Gastroesophageal sphincter (tissue), 4 donors: ENCODE measurements at regions not wholly inside any gene's neighbourhood (a gene's known extent, or its start where the extent isn't known, plus 50 kb on each side); places are given as distances from the start of the nearest gene placed in this dataset.

Experiments
- ATAC-seq: fragments of 150-250 bp; one replicate; pipeline ENCODE4 v1.9.1; 2016; ENCODE audit warnings: mild to moderate bottlenecking, moderate library complexity
- H3K27ac ChIP-seq, 4 donors: fragments of 200-600 bp; sonication (generic) in 3 of 4; 1 replicate in 3 of 4; 2 replicates in 1 of 4; pipeline ENCODE4 v1.5.1; 2016 to 2019
- H3K27me3 ChIP-seq: fragments of 200-600 bp; sonication (generic); one replicate; pipeline ENCODE4 v1.5.1; 2019
- H3K36me3 ChIP-seq, 2 donors: fragments of 200-600 bp; sonication (generic); one replicate each; pipeline ENCODE4 v1.5.1; 2019; ENCODE audit warnings: control low read depth in 1 of 2
- H3K4me1 ChIP-seq, 3 donors: fragments of 200-600 bp; sonication (generic); 1 replicate in 2 of 3; 2 replicates in 1 of 3; pipeline ENCODE4 v1.5.1; 2016 to 2019; ENCODE audit warnings: control low read depth in 2 of 3
- H3K4me3 ChIP-seq, 2 donors: fragments of 200-600 bp; sonication (generic); one replicate each; pipeline ENCODE4 v1.5.1; 2019; ENCODE audit warnings: mild to moderate bottlenecking in 1 of 2, moderate library complexity in 1 of 2
- H3K9me3 ChIP-seq, 3 donors: fragments of 200-600 bp; sonication (generic); one replicate each; pipeline ENCODE4 v1.5.1; 2017 to 2019; ENCODE audit warnings: control low read depth in 2 of 3
- CTCF ChIP-seq, 4 experiments: fragments of 200-600 bp in 2 of 4; fragments of 450-650 bp in 2 of 4; sonication (generic) in 1 of 4; IDR thresholded peaks; one replicate each; pipeline ENCODE4 v1.5.1; 2017 to 2019; ENCODE audit warnings: antibody characterized with exemption in 4 of 4, mild to moderate bottlenecking in 2 of 4, moderate library complexity in 2 of 4
- EP300 ChIP-seq: sonication (generic); formaldehyde crosslinking; IDR thresholded peaks from one replicate; pipeline ENCODE4 v1.6.1; 2017; ENCODE audit warnings: antibody characterized with exemption, mild to moderate bottlenecking
- POLR2A ChIP-seq, 2 donors: fragments of 450-650 bp; IDR thresholded peaks; one replicate each; pipeline ENCODE4 v1.6.1; 2017; ENCODE audit warnings: antibody characterized with exemption in 2 of 2, mild to moderate bottlenecking in 2 of 2, moderate library complexity in 1 of 2
- POLR2AphosphoS5 ChIP-seq: sonication (generic); formaldehyde crosslinking; IDR thresholded peaks from one replicate; pipeline ENCODE4 v1.6.1; 2017; ENCODE audit warnings: antibody characterized with exemption
- WGBS, 2 donors: methylation state at CpG; one replicate each; pipeline ENCODE4 v1.1.5; 2018; ENCODE audit warnings: low coverage in 1 of 2; 5-methylcytosine and 5-hydroxymethylcytosine counted together

DNA sequence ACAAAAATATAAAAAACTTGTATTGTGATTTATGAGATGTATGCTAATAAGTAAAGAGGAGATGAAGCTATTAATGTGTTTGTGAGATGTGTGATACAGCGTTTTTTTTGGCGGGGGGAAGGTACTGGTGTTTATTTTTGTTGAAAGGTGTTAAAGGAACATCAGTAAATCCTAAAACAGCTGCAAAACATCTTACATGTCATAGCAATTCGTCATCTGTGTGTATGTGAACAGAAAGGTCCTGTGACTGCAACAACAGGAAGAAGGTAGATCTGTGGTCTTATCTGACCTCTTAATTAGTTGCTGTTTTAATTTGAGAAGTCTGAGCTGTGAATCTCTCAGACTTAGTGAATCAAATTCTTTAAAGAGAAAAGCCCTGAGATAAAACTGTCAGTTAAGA, 1041.1 kb downstream of the JRKL start:
- H3K36me3 ChIP-seq, result no peaks in the 10 kb centered on the region
- no peak overlapping the region for H3K4me3 ChIP-seq
- ATAC-seq, result no peak
- H3K27ac ChIP-seq, result no peak overlapping the region
- H3K27me3 ChIP-seq, result no peaks in the 10 kb centered on the region
- no peaks in the 10 kb centered on the region for H3K4me1 ChIP-seq
- TF ChIP-seq POLR2AphosphoS5, result no peak
- TF ChIP-seq EP300, result no peak
- no peak for TF ChIP-seq CTCF (IDR thresholded peaks at IDR 0.05)
- no peak for TF ChIP-seq POLR2A (IDR thresholded peaks at IDR 0.05)
- H3K9me3 ChIP-seq, result no peaks in the 10 kb centered on the region
- 33 to 49% methylated on average over 3 of the region's 3 CpGs for WGBS, 2 donors

- no peaks in the 10 kb centered on the region for H3K27me3 ChIP-seq
- 32 to 33% methylated on average over 1 of the region's 1 CpG for WGBS, 2 donors
- H3K27ac ChIP-seq, result no peak overlapping the region
- no peaks in the 10 kb centered on the region for H3K9me3 ChIP-seq
- H3K36me3 ChIP-seq, result no peaks in the 10 kb centered on the region
- TF ChIP-seq POLR2AphosphoS5 (no peak), POLR2A (IDR thresholded peaks at IDR 0.05) (no peak), CTCF (IDR thresholded peaks at IDR 0.05) (no peak), EP300 (no peak)
- no peak overlapping the region for H3K4me3 ChIP-seq
- no peak for ATAC-seq
- H3K4me1 ChIP-seq, result no peaks in the 10 kb centered on the region
Measured at GRCh38 chr11:97432926-97433325, 1043.1 kb downstream of the JRKL start.

GRCh38 chr11:97445561-97445960, 1055.7 kb downstream of the JRKL start:
- TF ChIP-seq CTCF (IDR thresholded peaks at IDR 0.05) (no peak), POLR2AphosphoS5 (no peak), POLR2A (IDR thresholded peaks at IDR 0.05) (no peak), EP300 (no peak)
- peaks cover 0 to 3% (median 0%) of the 10 kb centered on the region in 3 donors for H3K9me3 ChIP-seq
- 33 to 49% methylated on average over 1 to 2 of the region's 2 CpGs for WGBS, 2 donors
- H3K4me1 ChIP-seq, result no peaks in the 10 kb centered on the region
- H3K4me3 ChIP-seq, result no peak overlapping the region
- no peak for ATAC-seq
- H3K36me3 ChIP-seq, result no peaks in the 10 kb centered on the region
- no peak overlapping the region for H3K27ac ChIP-seq
- no peaks in the 10 kb centered on the region for H3K27me3 ChIP-seq

DNA sequence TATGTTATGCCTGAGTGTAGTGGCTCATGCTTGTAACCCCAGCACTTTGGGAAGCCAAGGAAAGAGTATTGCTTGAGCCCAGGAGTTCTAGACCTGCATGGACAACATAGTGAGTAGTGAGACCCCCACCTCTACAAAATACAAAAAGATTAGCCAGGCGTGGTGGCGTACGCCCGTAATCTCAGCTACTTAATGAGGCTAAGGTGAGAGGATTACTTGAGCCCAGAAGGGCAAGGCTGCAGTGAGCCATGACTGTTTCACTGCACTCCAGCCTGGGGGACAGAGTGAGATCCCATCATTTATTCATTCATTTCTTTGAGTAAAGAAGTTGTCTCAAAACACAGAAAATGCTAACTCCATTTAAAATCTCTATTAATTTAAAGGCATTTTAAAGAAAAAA, 1061.6 kb downstream of the JRKL start:
- ATAC-seq, result no peak
- no peaks in the 10 kb centered on the region for H3K9me3 ChIP-seq
- no peak for TF ChIP-seq POLR2A (IDR thresholded peaks at IDR 0.05)
- no peak for TF ChIP-seq POLR2AphosphoS5
- no peak for TF ChIP-seq CTCF (IDR thresholded peaks at IDR 0.05)
- no peak for TF ChIP-seq EP300
- 92 to 100% methylated on average over 4 of the region's 4 CpGs for WGBS, 2 donors
- no peaks in the 10 kb centered on the region for H3K4me1 ChIP-seq
- H3K27ac ChIP-seq, result no peak overlapping the region
- H3K36me3 ChIP-seq, result no peaks in the 10 kb centered on the region
- H3K4me3 ChIP-seq, result no peak overlapping the region
- no peaks in the 10 kb centered on the region for H3K27me3 ChIP-seq

- H3K27ac ChIP-seq, result no peak overlapping the region
- no peak overlapping the region for H3K4me3 ChIP-seq
- H3K27me3 ChIP-seq, result no peaks in the 10 kb centered on the region
- H3K36me3 ChIP-seq, result no peaks in the 10 kb centered on the region
- no peaks in the 10 kb centered on the region for H3K4me1 ChIP-seq
- 27 to 63% methylated on average over 1 of the region's 1 CpG for WGBS, 2 donors
- no peaks in the 10 kb centered on the region for H3K9me3 ChIP-seq
- ATAC-seq, result no peak
- TF ChIP-seq POLR2AphosphoS5 (no peak), POLR2A (IDR thresholded peaks at IDR 0.05) (no peak), CTCF (IDR thresholded peaks at IDR 0.05) (no peak), EP300 (no peak)
Measured at GRCh38 chr11:97454988-97455387, 1065.2 kb downstream of the JRKL start.
